ENCODE measurements at regions not wholly inside any gene's neighbourhood (a gene's known extent, or its start where the extent isn't known, plus 50 kb on each side); places are given as distances from the start of the nearest gene placed in this dataset.
"Not testable (repeated sequence)": the region's sequence is repeated elsewhere in the genome, so short reads cannot be mapped to it uniquely, and the experiment has no call there.

- H3K27ac ChIP-seq = no peak overlapping the region
- no peaks in the 10 kb centered on the region for H3K9me3 ChIP-seq
- intact Hi-C loops (cut with DNase I) = no loop called here
- no peak for TF ChIP-seq CTCF (IDR thresholded peaks at IDR 0.05)
- H3K36me3 ChIP-seq = no peaks in the 10 kb centered on the region
- peaks cover 16% of the 10 kb centered on the region for H3K27me3 ChIP-seq
- DNase-seq (no peak), ATAC-seq (no peak)
- no peak overlapping the region for H3K4me3 ChIP-seq
- no peaks in the 10 kb centered on the region for H3K4me1 ChIP-seq
These were observed 188.1 kb downstream of the MINAR1 start for GRCh38 chr15:79620112-79620857.

GRCh38 chr15:79621805-79622204, 189.7 kb downstream of the MINAR1 start:
- H3K36me3 ChIP-seq; H3K27ac ChIP-seq; H3K4me3 ChIP-seq; H3K4me1 ChIP-seq; ATAC-seq; H3K9me3 ChIP-seq; intact Hi-C loops (cut with DNase I); DNase-seq: not testable (repeated sequence)
- H3K27me3 ChIP-seq = peaks cover 20% of the 10 kb centered on the region

GRCh38 chr15:79623488-79623887, 191.4 kb downstream of the MINAR1 start:
- H3K4me3 ChIP-seq = no peak overlapping the region
- H3K9me3 ChIP-seq = no peaks in the 10 kb centered on the region
- intact Hi-C loops (cut with DNase I) = no loop called here
- H3K4me1 ChIP-seq = no peaks in the 10 kb centered on the region
- H3K27ac ChIP-seq = no peak overlapping the region
- peaks cover 20% of the 10 kb centered on the region for H3K27me3 ChIP-seq
- ATAC-seq = no peak
- DNase-seq = no peak
- TF ChIP-seq CTCF (IDR thresholded peaks at IDR 0.05) = no peak
- H3K36me3 ChIP-seq = no peaks in the 10 kb centered on the region

GRCh38 chr15:79629687-79630086, 197.6 kb downstream of the MINAR1 start:
- intact Hi-C loops (cut with DNase I) = no loop called here
- no peaks in the 10 kb centered on the region for H3K4me1 ChIP-seq
- no peak overlapping the region for H3K27ac ChIP-seq
- ATAC-seq (no peak), DNase-seq (no peak)
- TF ChIP-seq CTCF (IDR thresholded peaks at IDR 0.05) = no peak
- H3K4me3 ChIP-seq = no peak overlapping the region
- H3K36me3 ChIP-seq = no peaks in the 10 kb centered on the region
- peaks cover 10% of the 10 kb centered on the region for H3K27me3 ChIP-seq
- H3K9me3 ChIP-seq = no peaks in the 10 kb centered on the region

- Histone ChIP-seq H3K27ac (no peak overlapping the region), H3K4me1 (no peaks in the 10 kb centered on the region), H3K36me3 (no peaks in the 10 kb centered on the region), H3K4me3 (no peak overlapping the region), H3K27me3 (peaks cover 6% of the 10 kb centered on the region), H3K9me3 (no peaks in the 10 kb centered on the region)
- DNase-seq = no peak
- ATAC-seq = no peak
- TF ChIP-seq CTCF (IDR thresholded peaks at IDR 0.05) = no peak
- intact Hi-C loops (cut with DNase I) = no loop called here
These were observed 200.3 kb downstream of the MINAR1 start for GRCh38 chr15:79632457-79632856.

GRCh38 chr15:79635149-79635771, 203.1 kb downstream of the MINAR1 start:
- Histone ChIP-seq H3K9me3 (no peaks in the 10 kb centered on the region), H3K4me3 (no peak overlapping the region), H3K27ac (no peak overlapping the region), H3K27me3 (peaks cover 6% of the 10 kb centered on the region), H3K36me3 (no peaks in the 10 kb centered on the region), H3K4me1 (no peaks in the 10 kb centered on the region)
- no peak for TF ChIP-seq CTCF (IDR thresholded peaks at IDR 0.05)
- DNase-seq (no peak), ATAC-seq (no peak)
- intact Hi-C loops (cut with DNase I) = no loop called here
